ENCODE measurements at regions not wholly inside any gene's neighbourhood (a gene's known extent, or its start where the extent isn't known, plus 50 kb on each side); places are given as distances from the start of the nearest gene placed in this dataset.

DNA sequence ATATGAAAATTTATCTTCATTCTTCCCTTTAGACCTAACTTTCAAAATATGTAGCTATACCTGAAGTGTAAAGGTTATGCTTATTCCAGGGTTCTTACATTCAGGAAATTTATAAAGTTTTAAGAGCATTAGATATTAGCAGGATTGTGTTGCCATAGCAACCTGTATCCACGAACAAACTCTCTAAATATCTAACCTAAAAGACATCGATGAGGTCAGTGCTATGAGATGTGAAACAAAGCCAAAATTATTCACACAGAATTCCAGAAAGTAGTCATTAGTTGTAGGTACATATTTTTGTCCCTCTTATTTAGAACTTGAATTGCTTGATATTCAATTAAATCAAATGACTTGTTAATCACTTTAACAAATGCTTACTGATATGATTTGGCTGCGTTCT lies 705.3 kb downstream of the SOCS6 start:
- DNase-seq (ENCODE audit: low spot score) = no peak

DNA sequence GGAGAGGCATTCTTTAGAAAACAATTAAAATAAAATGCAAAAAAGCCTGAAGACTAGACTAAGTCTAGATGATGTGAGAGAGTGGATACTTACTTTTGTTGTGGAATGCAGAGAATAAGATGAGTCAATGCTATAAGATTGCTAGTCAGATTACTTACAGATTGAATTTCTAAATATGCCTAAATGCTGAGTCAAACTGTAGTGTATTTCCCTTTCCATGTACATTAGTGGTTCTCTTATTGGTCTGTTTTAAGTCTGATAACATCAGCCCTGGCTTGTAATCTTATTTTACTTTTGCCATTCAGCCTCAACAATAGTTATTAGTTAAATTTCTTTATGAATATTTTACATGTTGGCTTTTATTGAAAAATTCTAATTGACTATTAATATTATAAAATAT lies 702.7 kb downstream of the SOCS6 start:
- DNase-seq (ENCODE audit: low spot score) = no peak

DNA sequence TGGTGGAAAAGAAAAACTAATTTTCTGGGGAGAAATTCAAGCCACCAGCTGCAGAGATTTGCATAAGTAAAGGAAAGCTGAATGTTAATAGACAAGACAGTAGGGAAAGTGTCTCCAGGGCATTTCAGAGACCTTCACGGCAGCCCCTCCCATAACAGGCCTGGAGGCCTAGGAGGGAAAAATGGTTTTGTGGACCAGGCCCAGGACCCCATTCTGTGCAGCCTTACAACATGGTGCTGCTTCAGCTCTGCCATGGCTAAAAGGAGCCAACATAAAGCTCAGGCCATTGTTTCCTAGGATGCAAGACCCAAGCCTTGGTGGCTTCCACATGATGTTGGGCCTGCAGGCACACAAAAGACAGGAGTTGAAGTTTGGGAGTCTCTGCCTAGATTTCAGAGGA lies 697.1 kb downstream of the SOCS6 start:
- DNase-seq (ENCODE audit: low spot score) = no peak

DNA sequence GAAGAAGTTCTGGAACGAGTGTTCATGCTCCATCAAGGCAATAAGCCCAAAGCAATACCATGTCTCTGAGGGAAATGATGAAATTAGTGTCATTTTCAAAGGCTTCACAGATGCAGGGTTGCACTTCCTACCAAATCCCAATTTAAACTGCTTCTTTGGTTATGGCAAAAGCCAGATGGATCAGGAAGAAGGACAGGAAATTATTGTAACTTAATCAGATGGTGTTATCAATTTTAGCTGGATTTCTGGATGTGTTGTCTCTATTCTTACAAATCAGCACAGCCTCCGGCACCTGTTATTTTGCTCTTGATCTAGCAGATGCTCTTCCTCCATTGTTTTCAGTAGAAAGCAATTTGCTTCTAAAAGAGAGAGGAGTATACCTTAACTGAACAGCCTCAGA lies 693.4 kb downstream of the SOCS6 start:
- no peak for DNase-seq (ENCODE audit: low spot score)

DNA sequence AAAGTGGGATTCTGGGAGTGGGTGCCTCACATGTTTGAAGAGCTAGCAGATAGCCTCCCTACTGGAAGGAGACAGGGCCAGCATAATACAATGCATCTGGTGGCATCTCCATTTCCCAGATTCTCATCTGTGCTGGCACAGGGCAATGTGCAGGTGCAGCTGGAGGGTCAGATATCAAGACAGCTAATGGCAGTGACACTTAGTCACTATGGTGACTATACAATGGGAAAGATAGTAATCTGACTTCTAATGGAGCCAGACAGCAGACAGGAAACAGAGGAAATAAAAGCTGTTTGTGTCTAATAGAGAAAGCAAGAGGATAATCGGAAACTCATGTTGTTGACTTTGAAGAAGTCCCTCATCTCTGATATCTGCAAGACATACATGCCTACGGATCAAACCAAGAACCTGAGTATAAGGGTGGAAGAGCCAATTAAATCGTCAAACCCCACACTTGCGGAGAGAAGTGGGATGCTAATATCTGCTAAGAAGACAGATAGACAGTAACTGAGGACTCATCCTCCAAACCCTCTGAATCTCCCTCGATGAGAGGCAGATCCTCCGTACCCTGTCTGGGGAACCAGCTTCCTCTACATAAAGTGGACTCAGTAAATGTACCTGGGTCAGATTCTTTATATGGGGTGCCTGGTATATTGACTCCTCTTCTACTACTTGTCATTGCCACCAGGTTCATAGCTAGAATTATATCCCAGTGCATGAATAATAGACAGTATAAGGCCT lies 692.7 kb downstream of the SOCS6 start:
- DNase-seq (ENCODE audit: low spot score) = no peak

DNA sequence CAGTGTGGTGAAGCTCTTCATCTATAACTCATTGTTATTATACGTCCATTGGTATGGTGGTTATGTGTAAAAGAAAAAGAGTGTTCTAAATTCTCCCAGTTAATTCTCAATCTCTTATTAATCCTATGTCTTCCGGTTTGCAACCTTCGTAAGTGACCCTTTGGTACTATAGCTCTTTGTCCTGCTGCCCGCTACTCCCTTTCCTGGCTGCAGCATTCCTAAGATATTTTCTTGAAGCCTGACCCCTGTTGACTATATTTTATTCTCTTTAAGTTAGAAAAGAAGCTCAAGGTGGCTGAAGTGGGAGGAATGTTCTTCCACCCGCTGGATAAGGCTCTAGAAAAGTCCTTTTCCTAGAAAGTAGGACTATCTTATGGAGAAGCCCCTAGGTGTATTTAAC lies 684.8 kb downstream of the SOCS6 start:
- DNase-seq (ENCODE audit: low spot score) = no peak

DNA sequence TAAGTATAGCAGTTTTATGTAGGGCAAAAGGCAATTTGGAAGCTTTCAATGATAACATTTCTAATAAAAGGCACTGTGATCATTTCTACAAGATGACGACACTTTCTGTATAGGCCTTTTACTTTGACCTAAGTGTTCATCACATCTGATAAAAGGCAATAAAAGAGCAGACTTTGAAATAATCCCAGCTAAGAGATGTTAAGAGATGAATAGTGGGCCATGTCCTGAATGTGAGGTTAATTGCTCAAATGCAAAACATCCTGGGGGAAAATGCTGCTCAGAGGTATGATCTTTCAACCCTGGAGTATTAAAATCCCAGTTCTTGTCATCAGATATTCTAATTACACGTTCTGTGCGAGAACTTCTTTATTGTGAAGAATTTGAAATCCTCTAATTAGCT lies 677.6 kb downstream of the SOCS6 start:
- no peak for DNase-seq (ENCODE audit: low spot score)

DNA sequence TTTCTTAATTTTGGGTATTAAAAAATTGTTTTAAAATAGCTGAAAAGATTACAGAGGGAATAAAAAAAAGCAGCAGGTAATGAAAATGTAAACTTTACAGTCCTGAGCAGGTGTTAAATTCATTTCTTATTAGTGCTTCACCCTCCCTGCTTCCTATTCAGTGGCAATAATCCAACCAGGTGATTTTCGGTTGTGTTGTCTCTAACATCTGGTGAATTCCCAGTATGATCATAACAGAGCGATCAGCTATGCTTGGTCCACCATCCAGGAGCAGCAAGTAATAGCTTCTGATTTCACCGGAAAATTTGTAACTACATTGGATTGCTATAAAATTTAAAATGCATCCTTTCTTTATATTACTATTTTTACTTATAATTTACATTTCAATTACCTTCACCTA lies 673.1 kb downstream of the SOCS6 start:
- DNase-seq (ENCODE audit: low spot score) = no peak

DNA sequence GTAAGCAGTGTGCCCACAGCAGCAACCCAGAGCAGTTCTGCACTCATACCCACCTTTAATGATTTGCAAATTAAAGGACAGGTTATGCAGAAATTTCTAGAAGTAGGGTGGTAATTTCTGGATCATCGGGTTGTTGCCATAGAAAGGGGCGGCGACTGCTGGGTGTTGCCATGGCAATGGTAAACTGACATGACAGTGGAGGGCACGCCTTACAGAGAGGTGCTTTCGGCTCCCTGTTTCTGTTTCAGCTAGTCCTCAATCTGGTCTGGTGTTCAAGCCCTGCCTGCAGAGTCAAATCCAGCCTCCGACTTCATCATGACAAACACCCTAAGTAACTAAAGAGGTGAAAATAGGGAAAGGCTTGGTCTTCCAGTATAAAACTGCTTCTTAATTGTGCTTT lies 667.7 kb downstream of the SOCS6 start:
- no peak for DNase-seq (ENCODE audit: low spot score)

DNA sequence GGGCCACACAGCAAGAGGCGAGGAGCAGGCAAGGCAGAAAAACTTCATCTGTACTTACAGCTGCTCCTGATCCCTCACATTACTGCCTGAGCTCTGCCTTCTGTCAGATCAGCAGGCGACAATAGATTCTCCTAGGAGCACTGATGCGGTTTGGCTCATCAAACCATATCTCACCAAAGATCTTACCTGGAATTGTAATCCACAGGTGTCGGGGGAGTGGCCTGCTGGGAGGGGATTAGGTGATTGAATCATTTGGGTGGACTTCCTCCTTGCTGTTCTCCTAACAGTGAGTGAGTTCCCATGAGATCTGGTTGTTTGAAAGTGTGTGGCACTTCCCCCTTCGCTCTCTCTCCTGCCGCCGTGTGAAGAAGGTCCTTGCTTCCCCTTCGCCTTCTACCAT lies 647.3 kb downstream of the SOCS6 start:
- DNase-seq (ENCODE audit: low spot score) = no peak

DNA sequence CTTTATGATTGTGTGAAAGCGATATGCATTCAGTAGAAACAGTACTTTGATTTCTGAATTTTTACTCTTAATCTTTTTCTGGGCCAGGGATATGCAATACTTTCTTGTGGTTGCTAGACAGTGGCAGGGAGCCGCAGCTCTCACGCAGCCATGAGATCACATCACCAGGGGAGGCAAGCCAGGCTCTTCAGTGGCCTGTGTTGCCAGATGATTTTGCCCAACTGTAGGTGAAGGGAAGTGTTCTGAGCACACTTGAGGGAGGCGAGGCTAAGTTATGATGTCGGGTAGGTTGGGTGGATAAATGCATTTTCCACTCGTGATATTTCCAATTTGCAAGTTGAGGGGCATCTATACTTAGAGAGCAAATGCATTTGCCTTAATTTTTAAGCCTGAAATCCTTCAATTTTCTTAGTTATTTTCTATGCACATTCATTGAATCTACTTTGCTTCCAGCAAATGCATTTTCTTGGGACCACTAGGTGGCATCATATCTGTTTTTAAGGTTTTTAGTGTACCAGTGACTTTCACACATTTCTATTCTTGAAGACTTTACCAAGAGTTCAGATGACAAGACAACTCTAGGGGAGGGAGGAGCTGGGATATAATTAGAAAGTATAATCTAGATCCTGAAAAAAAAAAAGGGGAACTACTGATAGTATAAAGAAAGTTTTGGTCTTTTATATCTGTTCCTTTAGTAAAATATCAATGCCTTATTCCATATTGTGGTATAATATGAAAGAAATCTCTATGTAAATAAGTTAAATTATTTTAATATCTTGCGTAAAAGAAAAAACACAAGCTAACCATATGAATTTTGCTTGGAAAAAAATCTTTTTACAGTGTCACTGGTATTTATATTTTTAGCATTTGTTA lies 643.3 kb downstream of the SOCS6 start:
- peak; percentile 7 for DNase-seq (ENCODE audit: low spot score)

DNA sequence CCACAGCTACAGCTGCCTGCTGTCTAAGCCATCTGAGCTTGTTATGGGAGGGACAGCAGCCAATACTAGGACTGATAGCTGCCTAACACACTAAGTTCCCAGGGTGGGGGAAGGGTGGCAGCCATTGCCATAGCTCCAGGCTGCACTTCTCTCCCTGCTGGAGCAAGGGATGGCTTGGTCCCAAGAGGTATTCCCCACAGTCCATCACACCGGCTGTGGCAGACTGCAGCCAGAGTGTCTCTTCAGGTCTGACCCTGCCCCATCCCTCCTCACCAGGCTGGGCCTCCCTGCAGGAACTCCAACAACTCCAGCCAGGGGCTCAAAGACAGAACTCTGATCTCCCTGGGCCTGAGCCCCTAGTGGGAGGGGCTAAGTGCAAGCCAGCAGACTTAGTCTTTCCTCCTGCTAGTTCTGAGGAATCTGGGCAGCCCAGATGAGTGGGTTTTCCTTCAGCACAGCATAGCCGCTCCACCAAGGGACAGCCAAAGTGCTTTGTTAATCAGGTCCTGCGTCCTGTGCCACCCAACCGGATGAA lies 632.1 kb downstream of the SOCS6 start:
- no peak for DNase-seq (ENCODE audit: low spot score)

DNA sequence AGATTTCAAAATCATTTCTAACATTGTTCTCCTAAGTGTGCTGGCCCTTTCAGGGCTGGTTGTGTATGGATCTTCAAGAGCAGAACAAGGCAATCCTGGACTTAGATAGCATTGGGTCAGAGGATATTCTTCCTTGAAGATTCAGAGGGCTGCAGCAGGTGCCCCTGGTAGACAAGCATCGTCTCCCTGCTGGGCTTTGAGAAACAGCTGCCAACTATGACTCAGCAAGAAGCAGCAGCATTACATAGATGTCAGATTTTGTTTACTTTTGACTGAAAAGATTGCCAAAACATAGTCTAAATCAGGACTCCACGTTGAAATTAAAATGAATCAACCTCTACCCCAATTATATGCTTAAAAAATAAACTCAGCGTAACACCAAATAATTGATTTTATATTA lies 618.8 kb downstream of the SOCS6 start:
- DNase-seq (ENCODE audit: low spot score) = no peak

DNA sequence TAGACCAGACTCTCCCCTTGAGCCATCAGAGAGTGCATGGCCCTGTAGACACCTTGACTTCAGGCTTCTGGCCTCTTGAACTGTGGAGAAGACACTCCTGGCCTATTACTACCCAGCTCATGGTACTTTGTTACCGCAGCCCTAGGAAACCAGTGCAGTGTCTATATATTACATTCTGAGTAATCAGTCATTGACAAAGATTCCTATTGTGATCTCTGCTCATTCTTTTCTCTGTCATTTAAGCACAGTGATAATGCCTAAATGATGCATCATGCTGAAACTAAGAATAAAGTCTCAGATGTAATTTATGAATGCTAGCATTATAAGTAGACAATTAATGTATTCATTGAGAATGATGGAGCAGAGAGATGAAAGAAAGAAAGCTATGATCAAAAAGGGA lies 603.5 kb downstream of the SOCS6 start:
- DNase-seq (ENCODE audit: low spot score) = no peak

DNA sequence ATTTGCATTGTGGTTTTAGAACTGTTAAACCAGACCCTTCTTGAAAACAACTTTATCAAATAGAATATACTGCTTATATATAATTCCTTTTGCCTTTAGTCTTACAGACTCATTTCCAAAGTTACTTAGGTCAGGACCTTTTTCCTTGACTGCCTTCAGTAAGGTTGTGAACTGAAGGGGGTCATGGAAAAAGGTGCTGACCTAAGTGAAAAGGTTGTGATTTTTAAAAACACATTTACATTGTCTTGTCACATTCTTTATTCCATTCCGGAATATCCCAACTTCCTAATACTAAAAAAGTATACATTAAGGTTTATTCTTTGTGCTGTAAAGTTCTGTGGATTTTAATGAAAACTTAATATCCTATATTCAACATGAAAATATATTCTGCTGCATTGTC lies 581.4 kb downstream of the SOCS6 start:
- DNase-seq (ENCODE audit: low spot score) = no peak

DNA sequence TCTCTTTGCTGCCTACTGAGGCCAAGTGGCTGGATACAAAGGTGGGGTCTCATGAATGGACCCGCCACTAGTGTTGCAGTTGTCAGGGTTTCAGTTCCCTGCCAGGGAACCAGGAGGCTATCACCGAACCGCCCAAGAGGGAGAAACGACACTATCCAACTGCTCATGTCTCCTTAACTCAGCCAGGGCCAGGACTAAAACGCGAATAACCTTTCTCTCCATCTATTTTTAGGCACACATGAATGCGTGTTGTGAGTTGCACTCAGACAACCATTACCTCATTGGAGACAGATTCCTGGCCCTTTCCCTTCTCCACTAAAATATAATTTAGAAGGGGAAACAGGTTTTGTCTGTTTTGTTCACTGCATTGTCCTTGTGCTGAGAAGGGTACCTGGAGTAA lies 559.5 kb downstream of the SOCS6 start:
- DNase-seq (ENCODE audit: low spot score) = no peak

DNA sequence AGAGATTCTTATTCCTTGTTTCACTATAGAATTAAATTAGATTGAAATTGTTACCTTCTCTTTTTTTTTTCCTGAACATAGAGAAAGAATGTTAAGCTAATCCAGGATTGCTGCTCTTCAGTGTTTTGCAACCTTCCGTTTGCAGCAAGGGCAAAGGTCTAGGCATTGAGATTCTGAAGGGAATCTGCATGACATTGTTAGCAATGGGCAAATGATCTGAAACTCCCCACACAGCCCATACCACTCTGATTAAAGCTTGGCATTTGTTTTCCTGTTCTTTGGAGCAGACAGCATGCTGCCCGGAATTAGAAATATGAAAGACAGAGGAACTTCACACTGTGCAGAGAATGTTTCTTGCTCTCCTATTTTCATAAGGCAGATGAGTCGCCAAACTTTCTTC lies 551.8 kb downstream of the SOCS6 start:
- DNase-seq (ENCODE audit: low spot score) = no peak

DNA sequence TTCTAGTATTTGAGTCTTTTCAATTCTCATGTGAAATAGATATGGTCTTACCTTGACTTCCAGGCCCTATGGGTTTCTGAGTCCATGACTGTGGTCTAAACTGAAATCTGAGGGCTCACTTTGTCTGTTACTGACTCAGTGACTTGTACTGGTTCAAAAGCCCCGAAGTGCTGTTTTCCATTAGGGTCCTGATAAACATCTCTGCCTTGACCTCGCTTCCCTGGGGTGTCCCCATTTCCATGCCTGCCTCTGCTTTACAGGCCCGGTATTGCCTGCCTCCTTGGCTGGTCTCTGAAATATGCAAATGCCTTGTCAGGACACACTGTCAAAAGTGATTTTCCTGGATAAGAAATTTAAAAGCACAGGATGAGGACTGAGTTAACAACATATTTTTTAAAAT lies 538.8 kb downstream of the SOCS6 start:
- DNase-seq (ENCODE audit: low spot score) = no peak

DNA sequence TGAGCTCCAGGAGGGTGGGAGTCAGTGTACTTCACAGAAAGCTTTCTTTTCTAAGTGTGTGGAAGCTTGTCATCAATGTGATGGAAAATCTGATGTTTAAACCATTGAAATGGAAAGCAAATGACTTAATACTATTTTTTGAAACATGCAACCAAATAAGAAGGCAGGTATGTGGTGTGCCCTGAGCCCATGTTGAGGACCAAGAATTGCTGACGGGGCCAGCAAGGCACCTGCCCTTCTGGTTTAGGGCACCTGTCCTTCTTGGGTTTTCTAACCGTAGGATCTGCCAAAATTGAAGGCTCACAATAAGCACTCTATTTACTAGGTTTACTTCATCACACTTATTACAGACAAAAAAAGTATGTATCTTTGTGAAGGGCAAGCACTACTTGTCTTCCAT lies 537.7 kb downstream of the SOCS6 start:
- DNase-seq (ENCODE audit: low spot score) = no peak

DNA sequence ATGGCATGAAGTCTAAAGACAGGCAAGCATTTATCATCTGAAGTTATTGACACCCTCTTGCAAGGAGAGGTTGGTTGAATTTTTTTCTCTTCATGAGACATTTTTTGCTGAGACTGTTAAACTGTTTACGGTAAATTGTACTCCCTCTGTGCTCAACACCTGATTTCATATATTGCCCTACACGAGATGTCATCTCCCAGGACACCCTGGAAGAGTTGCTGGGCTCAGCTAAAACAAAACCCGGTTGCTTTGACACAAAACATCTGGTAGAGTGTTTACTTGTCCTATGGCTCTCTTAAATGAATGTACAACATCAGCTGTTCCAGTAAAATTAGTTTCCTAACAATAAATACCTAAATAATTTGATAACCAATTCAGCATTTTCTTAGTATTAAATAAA lies 533.8 kb downstream of the SOCS6 start:
- DNase-seq (ENCODE audit: low spot score) = no peak

DNA sequence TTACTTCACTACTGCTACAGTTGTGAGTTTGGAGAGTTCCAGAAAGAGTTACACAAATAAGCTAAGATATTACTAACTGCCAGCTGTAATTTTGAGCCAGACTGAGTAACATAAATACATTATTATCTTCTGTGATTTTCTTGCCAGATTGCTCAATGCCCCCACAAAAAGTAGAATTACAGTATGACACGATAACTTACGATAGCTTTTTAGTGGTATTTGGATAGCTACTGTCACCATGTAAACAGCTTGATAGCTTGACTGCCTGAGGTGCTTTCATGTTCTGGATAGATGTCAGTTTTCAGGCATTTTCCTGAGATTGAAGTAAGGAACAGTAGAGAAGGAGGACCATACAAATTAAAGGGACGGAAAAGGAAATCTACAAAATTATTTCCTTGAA lies 533.3 kb downstream of the SOCS6 start:
- DNase-seq (ENCODE audit: low spot score) = no peak

DNA sequence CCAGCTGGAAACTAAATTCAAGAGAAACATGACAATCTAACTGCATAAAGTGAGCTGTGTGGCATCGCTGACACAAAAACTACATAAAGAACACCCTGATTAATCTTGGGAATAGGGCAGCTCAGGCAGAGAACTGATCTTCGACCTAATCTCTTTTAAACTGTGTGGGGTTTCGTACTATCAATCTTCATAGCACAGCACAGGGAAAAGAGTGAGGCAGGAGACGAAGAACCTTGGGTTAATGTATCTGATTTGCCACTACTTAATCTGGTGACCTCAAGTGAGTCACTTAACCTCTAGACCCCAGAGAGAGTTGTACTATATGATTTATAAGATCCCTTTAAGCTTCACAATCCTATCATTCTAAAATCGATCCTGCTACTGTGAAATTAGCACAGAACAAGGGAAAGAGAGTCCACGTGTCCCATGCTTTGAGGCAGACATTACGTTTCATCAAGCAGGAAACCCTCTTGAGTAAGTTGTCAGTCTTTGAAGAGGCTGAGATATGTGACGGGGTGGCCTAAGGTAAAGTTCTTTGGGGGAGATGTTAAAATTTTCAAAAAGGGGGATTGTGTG lies 519.7 kb downstream of the SOCS6 start:
- no peak for DNase-seq (ENCODE audit: low spot score)

DNA sequence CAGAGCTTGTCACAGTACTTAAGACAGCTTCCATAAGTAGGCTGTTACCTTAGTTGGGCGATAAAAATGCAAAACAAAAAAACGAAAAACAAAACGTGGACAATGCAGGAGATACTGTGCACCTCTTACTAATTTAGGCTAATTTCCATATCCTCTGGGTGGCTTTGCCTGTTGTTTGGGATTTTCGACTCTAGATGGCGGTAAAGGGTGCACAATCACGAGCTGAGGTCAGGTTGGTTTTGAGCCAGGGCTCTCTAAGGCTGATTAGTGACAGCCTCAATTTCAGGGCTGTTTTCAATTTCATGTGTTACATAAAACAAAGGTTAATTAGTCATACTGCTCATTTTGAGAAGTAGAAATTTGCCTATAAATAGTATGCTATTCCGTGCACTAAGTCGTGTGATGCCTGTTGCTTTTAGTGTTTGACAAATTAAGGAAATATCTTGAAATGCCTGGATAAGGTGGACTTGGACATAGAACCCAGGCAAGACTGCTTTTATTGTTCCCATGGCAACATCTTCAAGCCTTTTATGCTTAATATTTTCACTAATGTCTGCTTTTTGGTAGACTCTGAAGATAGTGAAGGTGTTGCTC lies 493.1 kb downstream of the SOCS6 start:
- DNase-seq (ENCODE audit: low spot score) = peak; percentile 71
